Rectal smooth muscle tissue (tissue), 1 donor: ENCODE measurements at regions not wholly inside any gene's neighbourhood (a gene's known extent, or its start where the extent isn't known, plus 50 kb on each side); places are given as distances from the start of the nearest gene placed in this dataset.
A peak's percentile ranks its signal among the peaks of the same experiment; 100 is the strongest.

ENCODE experiments used
- H3K27ac ChIP-seq: one replicate; pipeline ENCODE4 v1.7.0; 2013; ENCODE audit warnings: low read depth, low read length, inconsistent platforms
- H3K27me3 ChIP-seq: one replicate; pipeline ENCODE4 v1.7.0; 2013; ENCODE audit warnings: low read length; ENCODE audit not compliant: control insufficient read depth, insufficient read depth
- H3K36me3 ChIP-seq: one replicate; pipeline ENCODE4 v1.7.0; 2013; ENCODE audit warnings: low read length; ENCODE audit not compliant: control insufficient read depth, insufficient read depth
- H3K4me1 ChIP-seq: one replicate; pipeline ENCODE4 v1.7.0; 2013; ENCODE audit warnings: low read length; ENCODE audit not compliant: control insufficient read depth, insufficient read depth
- H3K4me3 ChIP-seq: one replicate; pipeline ENCODE4 v1.7.0; 2013; ENCODE audit warnings: low read length
- H3K9ac ChIP-seq: one replicate; pipeline ENCODE4 v1.7.0; 2013; ENCODE audit warnings: low read length

- H3K36me3 ChIP-seq = no peaks in the 10 kb centered on the region
- H3K4me3 ChIP-seq = no peak overlapping the region
- no peaks in the 10 kb centered on the region for H3K27me3 ChIP-seq
- no peak overlapping the region for H3K9ac ChIP-seq
- H3K27ac ChIP-seq = no peak overlapping the region
- H3K4me1 ChIP-seq = peaks cover 4% of the 10 kb centered on the region
Measured at GRCh38 chr2:30349691-30350090, 97.4 kb upstream of the LCLAT1 start.

GRCh38 chr2:30351116-30351515 lies 95.9 kb upstream of the LCLAT1 start:
- Histone ChIP-seq H3K27ac (no peak overlapping the region), H3K9ac (no peak overlapping the region), H3K27me3 (no peaks in the 10 kb centered on the region), H3K4me1 (peaks cover 4% of the 10 kb centered on the region), H3K36me3 (no peaks in the 10 kb centered on the region), H3K4me3 (no peak overlapping the region)

- Histone ChIP-seq H3K9ac (no peak overlapping the region), H3K27ac (no peak overlapping the region), H3K27me3 (no peaks in the 10 kb centered on the region), H3K36me3 (no peaks in the 10 kb centered on the region), H3K4me1 (peaks cover under 1% of the 10 kb centered on the region), H3K4me3 (no peak overlapping the region)
Measured at GRCh38 chr2:30351949-30352348, 95.1 kb upstream of the LCLAT1 start.

- Histone ChIP-seq H3K9ac (no peak overlapping the region), H3K27ac (no peak overlapping the region), H3K27me3 (no peaks in the 10 kb centered on the region), H3K36me3 (no peaks in the 10 kb centered on the region), H3K4me3 (no peak overlapping the region), H3K4me1 (peaks cover 3% of the 10 kb centered on the region)
Measured at GRCh38 chr2:30354150-30354549, 92.9 kb upstream of the LCLAT1 start.

- Histone ChIP-seq H3K9ac (no peak overlapping the region), H3K27ac (no peak overlapping the region), H3K4me1 (peaks cover 7% of the 10 kb centered on the region), H3K4me3 (no peak overlapping the region), H3K27me3 (no peaks in the 10 kb centered on the region), H3K36me3 (no peaks in the 10 kb centered on the region)
Measured at GRCh38 chr2:30354621-30355020, 92.4 kb upstream of the LCLAT1 start.

- no peak overlapping the region for H3K4me3 ChIP-seq
- no peaks in the 10 kb centered on the region for H3K27me3 ChIP-seq
- H3K9ac ChIP-seq = no peak overlapping the region
- H3K36me3 ChIP-seq = no peaks in the 10 kb centered on the region
- H3K4me1 ChIP-seq = peaks cover 14% of the 10 kb centered on the region
- no peak overlapping the region for H3K27ac ChIP-seq
Measured at GRCh38 chr2:30355306-30355705, 91.7 kb upstream of the LCLAT1 start.

GRCh38 chr2:30356071-30356470 lies 91.0 kb upstream of the LCLAT1 start:
- H3K27me3 ChIP-seq = no peaks in the 10 kb centered on the region
- H3K4me1 ChIP-seq = peaks cover 15% of the 10 kb centered on the region
- H3K36me3 ChIP-seq = no peaks in the 10 kb centered on the region
- no peak overlapping the region for H3K4me3 ChIP-seq
- H3K9ac ChIP-seq = no peak overlapping the region
- no peak overlapping the region for H3K27ac ChIP-seq

GRCh38 chr2:30356776-30357175 lies 90.3 kb upstream of the LCLAT1 start:
- H3K36me3 ChIP-seq = no peaks in the 10 kb centered on the region
- no peak overlapping the region for H3K27ac ChIP-seq
- H3K4me3 ChIP-seq = no peak overlapping the region
- no peaks in the 10 kb centered on the region for H3K27me3 ChIP-seq
- H3K9ac ChIP-seq = no peak overlapping the region
- peaks cover 15% of the 10 kb centered on the region for H3K4me1 ChIP-seq

GRCh38 chr2:30358351-30358750 lies 88.7 kb upstream of the LCLAT1 start:
- Histone ChIP-seq H3K36me3 (no peaks in the 10 kb centered on the region), H3K27ac (no peak overlapping the region), H3K4me3 (no peak overlapping the region), H3K9ac (no peak overlapping the region), H3K27me3 (no peaks in the 10 kb centered on the region), H3K4me1 (peaks cover 27% of the 10 kb centered on the region)

- H3K27ac ChIP-seq = peak overlapping the region; percentile 70
- no peaks in the 10 kb centered on the region for H3K36me3 ChIP-seq
- H3K27me3 ChIP-seq = no peaks in the 10 kb centered on the region
- H3K4me3 ChIP-seq = no peak overlapping the region
- H3K4me1 ChIP-seq = peaks cover 27% of the 10 kb centered on the region
- no peak overlapping the region for H3K9ac ChIP-seq
Measured at GRCh38 chr2:30358842-30359241, 88.2 kb upstream of the LCLAT1 start.

- Histone ChIP-seq H3K4me3 (no peak overlapping the region), H3K36me3 (no peaks in the 10 kb centered on the region), H3K27me3 (no peaks in the 10 kb centered on the region), H3K9ac (no peak overlapping the region), H3K4me1 (peaks cover 27% of the 10 kb centered on the region), H3K27ac (peak overlapping the region; percentile 70)
Measured at GRCh38 chr2:30359644-30360167, 87.3 kb upstream of the LCLAT1 start.

- no peaks in the 10 kb centered on the region for H3K27me3 ChIP-seq
- no peaks in the 10 kb centered on the region for H3K36me3 ChIP-seq
- H3K4me3 ChIP-seq = no peak overlapping the region
- H3K9ac ChIP-seq = no peak overlapping the region
- H3K27ac ChIP-seq = no peak overlapping the region
- peaks cover 27% of the 10 kb centered on the region for H3K4me1 ChIP-seq
Measured at GRCh38 chr2:30361751-30362394, 85.2 kb upstream of the LCLAT1 start.

- Histone ChIP-seq H3K9ac (no peak overlapping the region), H3K36me3 (no peaks in the 10 kb centered on the region), H3K27me3 (no peaks in the 10 kb centered on the region), H3K27ac (no peak overlapping the region), H3K4me3 (no peak overlapping the region), H3K4me1 (peaks cover 27% of the 10 kb centered on the region)
Measured at GRCh38 chr2:30362468-30363081, 84.5 kb upstream of the LCLAT1 start.
